ENCODE measurements at regions not wholly inside any gene's neighbourhood (a gene's known extent, or its start where the extent isn't known, plus 50 kb on each side); places are given as distances from the start of the nearest gene placed in this dataset.
"Not testable (repeated sequence)": the region's sequence is repeated elsewhere in the genome, so short reads cannot be mapped to it uniquely, and the experiment has no call there.

DNA sequence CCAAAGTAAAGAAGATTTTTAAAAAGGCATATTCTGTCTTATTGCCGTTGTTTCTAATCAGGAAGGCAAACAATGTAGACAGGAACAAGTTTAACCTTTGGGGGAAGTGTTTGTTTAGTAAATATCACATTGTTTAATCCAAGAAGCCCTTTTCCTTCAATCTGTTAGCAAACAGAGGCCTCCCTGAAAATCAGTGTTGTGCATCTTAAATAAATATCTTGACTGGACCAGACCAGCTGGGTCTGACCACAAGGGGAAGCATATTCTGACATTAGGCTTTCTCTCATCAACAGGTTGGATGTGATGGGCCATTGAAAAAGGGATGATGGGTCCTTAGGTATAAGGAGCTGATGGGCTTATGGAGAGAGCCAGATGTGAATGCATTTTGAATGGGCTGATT is 81.8 kb upstream of the SGIP1 start:
- intact Hi-C loops (cut with micrococcal nuclease), result no loop called here
- ATAC-seq (no peak), DNase-seq (no peak)

- intact Hi-C loops (cut with micrococcal nuclease), result no loop called here
- DNase-seq (no peak), ATAC-seq (no peak)
These were observed 81.0 kb upstream of the SGIP1 start for GRCh38 chr1:66452982-66453381.

DNA sequence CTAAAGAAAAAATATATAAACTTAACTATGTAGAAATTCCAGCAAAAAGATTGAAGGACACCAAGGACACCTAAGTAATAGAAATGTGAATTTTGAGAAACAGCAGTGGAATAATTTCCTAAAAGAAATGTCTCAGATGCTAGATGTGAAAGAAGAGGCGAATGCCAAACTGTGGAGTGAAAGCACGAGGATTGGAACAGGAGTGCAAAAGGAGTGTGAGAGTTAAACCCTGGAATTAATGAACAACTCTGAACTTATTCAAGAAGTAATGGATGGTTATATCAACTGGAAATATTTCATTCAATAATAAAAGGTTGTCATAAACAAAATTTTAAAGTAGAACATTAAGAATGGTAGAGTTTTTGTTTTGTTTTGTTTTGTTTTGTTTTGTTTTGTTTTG is 78.5 kb upstream of the SGIP1 start:
- no peak for ATAC-seq
- no peak for DNase-seq
- intact Hi-C loops (cut with micrococcal nuclease), result no loop called here

DNA sequence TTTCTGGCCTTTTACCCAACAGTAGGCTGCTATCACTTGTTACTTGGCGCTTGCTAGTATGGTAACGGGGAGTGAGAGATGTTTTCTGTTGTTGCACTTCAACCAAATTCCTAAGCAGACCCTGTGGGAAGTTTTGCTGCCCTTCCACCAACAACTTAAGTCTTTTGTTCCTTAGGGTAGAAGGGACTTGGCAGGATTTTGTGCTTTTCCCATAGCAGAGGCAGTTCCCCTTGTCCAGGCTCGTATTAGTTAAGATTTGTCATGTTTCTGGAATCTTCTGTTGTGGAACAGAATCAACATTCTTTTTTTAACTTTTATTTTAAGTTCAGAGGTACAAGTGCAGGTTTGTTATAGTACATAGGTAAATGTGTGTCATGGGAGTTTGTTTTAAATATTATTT is 73.2 kb upstream of the SGIP1 start:
- ATAC-seq, result no peak

DNA sequence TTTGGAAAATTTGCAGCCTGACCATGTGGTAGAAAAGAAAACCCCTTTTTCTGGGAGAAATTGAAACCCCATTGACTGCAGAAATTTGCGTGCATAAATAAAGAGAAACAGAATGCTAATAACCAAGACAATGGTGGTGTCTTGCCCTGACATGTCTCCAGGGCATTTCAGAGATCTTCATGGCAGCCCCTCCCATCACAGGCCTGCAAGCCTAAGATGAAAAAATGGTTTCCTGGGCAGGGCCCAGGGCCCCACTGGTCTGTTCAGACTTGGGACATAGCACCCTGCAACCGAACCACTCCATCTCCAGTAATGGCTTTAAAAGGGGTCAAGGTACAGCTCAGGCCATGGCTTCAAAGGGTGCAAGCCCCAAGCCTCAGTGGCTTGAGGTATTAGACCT is 71.6 kb upstream of the SGIP1 start:
- DNase-seq (no peak), ATAC-seq (no peak)
- intact Hi-C loops (cut with micrococcal nuclease), result no loop called here

More for the DNA sequence above, 73.2 kb upstream of the SGIP1 start:
- intact Hi-C loops (cut with micrococcal nuclease), result no loop called here
- DNase-seq, result no peak

DNA sequence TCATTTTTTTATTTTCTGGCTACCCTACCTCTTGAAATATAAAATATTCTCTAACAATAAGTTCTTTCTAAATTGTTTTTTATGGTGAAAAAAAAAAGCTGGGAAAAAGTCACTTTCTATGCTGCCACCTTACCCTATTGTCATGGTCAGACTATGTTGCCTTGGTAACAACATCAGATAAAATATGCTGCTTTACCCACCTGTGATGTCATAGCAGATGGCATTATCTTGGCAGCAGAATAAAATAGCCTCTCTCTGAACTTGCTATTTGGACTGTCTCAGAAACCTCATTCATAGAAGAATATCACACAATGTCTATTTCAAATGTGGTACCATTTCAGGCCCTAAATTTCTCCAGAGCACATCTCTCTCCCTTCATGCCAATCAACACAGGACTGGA is 69.6 kb upstream of the SGIP1 start:
- ATAC-seq, result no peak

DNA sequence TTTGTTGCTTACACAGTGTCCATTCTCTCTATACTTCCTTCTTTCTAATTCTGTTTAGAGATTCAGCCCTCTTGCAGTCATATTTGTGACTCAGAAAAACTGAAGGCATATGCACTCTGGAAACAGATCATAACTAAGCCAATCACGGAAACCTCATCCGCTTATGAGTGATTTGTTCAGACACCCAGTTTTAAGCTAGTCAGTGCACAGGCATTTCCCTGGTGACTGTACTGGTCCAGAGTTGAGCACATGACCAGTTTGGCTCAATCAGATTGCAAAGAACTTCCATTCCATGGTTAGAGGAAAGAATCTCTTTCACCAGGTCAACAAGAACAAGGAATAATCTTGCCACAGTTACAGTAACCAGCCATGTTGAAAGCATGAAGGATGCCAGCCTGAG is 69.2 kb upstream of the SGIP1 start:
- DNase-seq, result no peak
- no peak for ATAC-seq
- intact Hi-C loops (cut with micrococcal nuclease), result no loop called here

More for the DNA sequence above, 69.6 kb upstream of the SGIP1 start:
- no peak for DNase-seq
- intact Hi-C loops (cut with micrococcal nuclease), result no loop called here

- DNase-seq; intact Hi-C loops (cut with micrococcal nuclease); ATAC-seq: not testable (repeated sequence)
These were observed 67.3 kb upstream of the SGIP1 start for GRCh38 chr1:66466695-66467094.

- intact Hi-C loops (cut with micrococcal nuclease), result no loop called here
These were observed 65.2 kb upstream of the SGIP1 start for GRCh38 chr1:66468722-66469121.

GRCh38 chr1:66475940-66476339 is 58.0 kb upstream of the SGIP1 start:
- peak; percentile 32 for DNase-seq
- intact Hi-C loops (cut with micrococcal nuclease), result no loop called here
- peak; percentile 71 for ATAC-seq

More at GRCh38 chr1:66468722-66469121, 65.2 kb upstream of the SGIP1 start:
- DNase-seq (no peak), ATAC-seq (no peak)

- DNase-seq, result no peak
- ATAC-seq, result no peak
- intact Hi-C loops (cut with micrococcal nuclease), result no loop called here
These were observed 57.2 kb upstream of the SGIP1 start for GRCh38 chr1:66476774-66477173.

- intact Hi-C loops (cut with micrococcal nuclease), result no loop called here
- ATAC-seq (no peak), DNase-seq (no peak)
These were observed 55.8 kb upstream of the SGIP1 start for GRCh38 chr1:66478116-66478515.

- no peak for DNase-seq
- intact Hi-C loops (cut with micrococcal nuclease), result no loop called here
- ATAC-seq, result no peak
These were observed 53.8 kb upstream of the SGIP1 start for GRCh38 chr1:66480162-66480561.

GRCh38 chr1:66481215-66481614 is 52.7 kb upstream of the SGIP1 start:
- ATAC-seq; DNase-seq; intact Hi-C loops (cut with micrococcal nuclease): not testable (repeated sequence)

Data from left ventricle myocardium superior (tissue), 1 donor.